ENCODE measurements at regions not wholly inside any gene's neighbourhood (a gene's known extent, or its start where the extent isn't known, plus 50 kb on each side); places are given as distances from the start of the nearest gene placed in this dataset.
"Not testable (repeated sequence)": the region's sequence is repeated elsewhere in the genome, so short reads cannot be mapped to it uniquely, and the experiment has no call there.

- FAIRE-seq, result no peak
Measured at GRCh38 chr4:72666910-72667309, 97.9 kb upstream of the ADAMTS3 start.

- FAIRE-seq, result no peak
Measured at GRCh38 chr4:72665171-72665968, 96.3 kb upstream of the ADAMTS3 start.

GRCh38 chr4:72663828-72664227, 94.8 kb upstream of the ADAMTS3 start:
- no peak for FAIRE-seq

- FAIRE-seq, result no peak
Measured at GRCh38 chr4:72661830-72662229, 92.8 kb upstream of the ADAMTS3 start.

- no peak for FAIRE-seq
Measured at GRCh38 chr4:72641611-72642010, 72.6 kb upstream of the ADAMTS3 start.

- FAIRE-seq, result not testable (repeated sequence)
Measured at GRCh38 chr4:72636866-72637265, 67.8 kb upstream of the ADAMTS3 start.

- FAIRE-seq, result not testable (repeated sequence)
Measured at GRCh38 chr4:72635931-72636330, 66.9 kb upstream of the ADAMTS3 start.

GRCh38 chr4:72632253-72632652, 63.2 kb upstream of the ADAMTS3 start:
- not testable (repeated sequence) for FAIRE-seq

GRCh38 chr4:72631296-72631695, 62.3 kb upstream of the ADAMTS3 start:
- FAIRE-seq, result no peak

GRCh38 chr4:72629540-72629939, 60.5 kb upstream of the ADAMTS3 start:
- FAIRE-seq, result no peak

- FAIRE-seq, result no peak
Measured at GRCh38 chr4:72627723-72628122, 58.7 kb upstream of the ADAMTS3 start.

Measured in colon (tissue), 2 donors.